NOMO-1 (cell line): ENCODE measurements at regions not wholly inside any gene's neighbourhood (a gene's known extent, or its start where the extent isn't known, plus 50 kb on each side); places are given as distances from the start of the nearest gene placed in this dataset.

Experiments used
- DNase-seq, 2 experiments: peaks; one replicate each; lab custom pipeline; 2025; ENCODE audit not compliant: unreplicated experiment in 2 of 2; lab: John Stamatoyannopoulos, UW

GRCh38 chr6:18667612-18668011 lies 280.5 kb downstream of the RNF144B start:
- DNase-seq, result no peak

- DNase-seq, result no peak
Observed at GRCh38 chr6:18668994-18669393, 281.8 kb downstream of the RNF144B start.

- no peak for DNase-seq
Observed at GRCh38 chr6:18672852-18673251, 285.7 kb downstream of the RNF144B start.

- no peak for DNase-seq
Observed at GRCh38 chr6:18674346-18674745, 287.2 kb downstream of the RNF144B start.

GRCh38 chr6:18675881-18676280 lies 288.7 kb downstream of the RNF144B start:
- DNase-seq, result no peak

GRCh38 chr6:18676548-18676947 lies 289.4 kb downstream of the RNF144B start:
- no peak for DNase-seq

- no peak for DNase-seq
Observed at GRCh38 chr6:18680842-18681241, 293.7 kb downstream of the RNF144B start.

GRCh38 chr6:18681832-18682503 lies 294.8 kb downstream of the RNF144B start:
- no peak for DNase-seq

- DNase-seq, result no peak
Observed at GRCh38 chr6:18684343-18684742, 297.2 kb downstream of the RNF144B start.

- DNase-seq, result no peak
Observed at GRCh38 chr6:18692929-18693685, 306.0 kb downstream of the RNF144B start.

- DNase-seq, result no peak
Observed at GRCh38 chr6:18693881-18694280, 306.7 kb downstream of the RNF144B start.

GRCh38 chr6:18703546-18703945 lies 316.4 kb downstream of the RNF144B start:
- no peak for DNase-seq

GRCh38 chr6:18707714-18708439 lies 320.7 kb downstream of the RNF144B start:
- no peak for DNase-seq

- DNase-seq, result no peak
Observed at GRCh38 chr6:18712595-18712994, 325.4 kb downstream of the RNF144B start.

- DNase-seq, result no peak
Observed at GRCh38 chr6:18720075-18720474, 332.9 kb downstream of the RNF144B start.

- DNase-seq, result no peak
Observed at GRCh38 chr6:18724056-18724455, 336.9 kb downstream of the RNF144B start.

- DNase-seq, result no peak
Observed at GRCh38 chr6:18725449-18725848, 338.3 kb downstream of the RNF144B start.

GRCh38 chr6:18733921-18734550 lies 346.9 kb downstream of the RNF144B start:
- DNase-seq, result no peak

GRCh38 chr6:18741741-18742140 lies 354.6 kb downstream of the RNF144B start:
- no peak for DNase-seq

GRCh38 chr6:18742406-18742805 lies 355.3 kb downstream of the RNF144B start:
- no peak for DNase-seq

GRCh38 chr6:18746727-18747126 lies 359.6 kb downstream of the RNF144B start:
- DNase-seq, result no peak
